Activated CD8-positive, alpha-beta T cell treated with anti-CD3 and anti-CD28 coated beads for 36 hours (primary cell): ENCODE measurements at regions not wholly inside any gene's neighbourhood (a gene's known extent, or its start where the extent isn't known, plus 50 kb on each side); places are given as distances from the start of the nearest gene placed in this dataset.

Source experiments
- ATAC-seq: fragments of 200-7000 bp; cut with Tn5 transposase; one replicate; pipeline ENCODE4 v1.10.0; 2021; ENCODE audit warnings: mild to moderate bottlenecking, moderate library complexity
- CTCF ChIA-PET: fragments of 350-600 bp; sonication (Branson Sonifier 250); formaldehyde crosslinking; loops from one replicate; lab custom pipeline; 2021; ENCODE audit warnings: antibody characterized with exemption; lab: Charles Lee
- POLR2A ChIA-PET: fragments of 350-600 bp; sonication (Branson Sonifier 250); formaldehyde crosslinking; loops from one replicate; lab custom pipeline; 2021; ENCODE audit warnings: antibody characterized with exemption; lab: Charles Lee
- DNase-seq: peaks from one replicate; pipeline ENCODE4 v3.0.0-alpha.2; 2020
- H3K27ac Mint-ChIP-seq: one replicate; pipeline ENCODE4 v1.8.0; 2021; ENCODE audit warnings: mild to moderate bottlenecking, mixed read lengths
- H3K27me3 Mint-ChIP-seq: one replicate; pipeline ENCODE4 v1.8.0; 2021; ENCODE audit warnings: mixed read lengths
- H3K36me3 Mint-ChIP-seq: one replicate; pipeline ENCODE4 v1.8.0; 2021; ENCODE audit warnings: low read depth, mixed read lengths
- H3K4me1 Mint-ChIP-seq: one replicate; pipeline ENCODE4 v1.8.0; 2021; ENCODE audit warnings: low read depth, mixed read lengths
- H3K4me3 Mint-ChIP-seq: one replicate; pipeline ENCODE4 v1.8.0; 2021; ENCODE audit warnings: mild to moderate bottlenecking, moderate library complexity, mixed read lengths
- H3K9me3 Mint-ChIP-seq: one replicate; pipeline ENCODE4 v1.8.0; 2021; ENCODE audit warnings: mixed read lengths
- CTCF ChIP-seq: fragments of 200-600 bp; IDR thresholded peaks from one replicate; pipeline ENCODE4 v1.8.0; 2022; ENCODE audit warnings: antibody characterized with exemption, mild to moderate bottlenecking
- intact Hi-C: fragments of 100-400 bp; cut with micrococcal nuclease; formaldehyde crosslinking; loops from one replicate; pipeline ENCODE4 v1.10.0; 2022

GRCh38 chr13:27673911-27674310 is 52.2 kb downstream of the POLR1D start:
- ChIA-PET POLR2A (no interaction called here), CTCF (interaction anchor here (1.4 kb wide), 1 partner anchor 153 kb away, joined by 4 read pairs; no protein-coding TSS in a partner anchor)
- H3K27me3 Mint-ChIP-seq = no peaks in the 10 kb centered on the region
- no peak for DNase-seq
- peaks cover 1% of the 10 kb centered on the region for H3K9me3 Mint-ChIP-seq
- H3K27ac Mint-ChIP-seq = no peak overlapping the region
- H3K4me1 Mint-ChIP-seq = no peaks in the 10 kb centered on the region
- no peak for ATAC-seq
- TF ChIP-seq CTCF = no peak
- no peaks in the 10 kb centered on the region for H3K36me3 Mint-ChIP-seq
- intact Hi-C loops = no loop called here
- no peak overlapping the region for H3K4me3 Mint-ChIP-seq

- Mint-ChIP-seq H3K9me3 (no peaks in the 10 kb centered on the region), H3K4me3 (no peak overlapping the region), H3K27ac (no peak overlapping the region), H3K36me3 (no peaks in the 10 kb centered on the region), H3K27me3 (peaks cover 9% of the 10 kb centered on the region), H3K4me1 (no peaks in the 10 kb centered on the region)
- intact Hi-C loops = no loop called here
- ChIA-PET POLR2A (no interaction called here), CTCF (no interaction called here)
- DNase-seq = no peak
- no peak for TF ChIP-seq CTCF
- no peak for ATAC-seq
Observed at GRCh38 chr13:27678306-27679040, 56.8 kb downstream of the POLR1D start.

GRCh38 chr13:27679396-27679795 is 57.7 kb downstream of the POLR1D start:
- peaks cover 12% of the 10 kb centered on the region for H3K27me3 Mint-ChIP-seq
- H3K36me3 Mint-ChIP-seq = no peaks in the 10 kb centered on the region
- ATAC-seq (no peak), DNase-seq (no peak)
- POLR2A ChIA-PET = no interaction called here
- CTCF ChIA-PET = no interaction called here
- no peak overlapping the region for H3K27ac Mint-ChIP-seq
- no peak overlapping the region for H3K4me3 Mint-ChIP-seq
- intact Hi-C loops = no loop called here
- H3K4me1 Mint-ChIP-seq = no peaks in the 10 kb centered on the region
- H3K9me3 Mint-ChIP-seq = no peaks in the 10 kb centered on the region
- no peak for TF ChIP-seq CTCF

- Mint-ChIP-seq H3K9me3 (no peaks in the 10 kb centered on the region), H3K4me1 (no peaks in the 10 kb centered on the region), H3K27ac (no peak overlapping the region), H3K4me3 (no peak overlapping the region), H3K36me3 (no peaks in the 10 kb centered on the region), H3K27me3 (peaks cover 12% of the 10 kb centered on the region)
- DNase-seq = no peak
- ChIA-PET POLR2A (no interaction called here), CTCF (no interaction called here)
- ATAC-seq = no peak
- intact Hi-C loops = no loop called here
- TF ChIP-seq CTCF = no peak
Observed at GRCh38 chr13:27679896-27680295, 58.2 kb downstream of the POLR1D start.

GRCh38 chr13:27680465-27680864 is 58.8 kb downstream of the POLR1D start:
- CTCF ChIA-PET = no interaction called here
- TF ChIP-seq CTCF = no peak
- Mint-ChIP-seq H3K9me3 (no peaks in the 10 kb centered on the region), H3K4me1 (no peaks in the 10 kb centered on the region), H3K27me3 (peaks cover 12% of the 10 kb centered on the region), H3K36me3 (no peaks in the 10 kb centered on the region), H3K4me3 (no peak overlapping the region), H3K27ac (no peak overlapping the region)
- POLR2A ChIA-PET = no interaction called here
- DNase-seq (no peak), ATAC-seq (no peak)
- intact Hi-C loops = no loop called here
